Right atrium auricular region (tissue), 2 donors: ENCODE measurements at regions not wholly inside any gene's neighbourhood (a gene's known extent, or its start where the extent isn't known, plus 50 kb on each side); places are given as distances from the start of the nearest gene placed in this dataset.

Source experiments
- DNase-seq: peaks from one replicate; pipeline ENCODE4 v3.0.0-alpha.2; 2019; ENCODE audit warnings: low spot score
- H3K27ac ChIP-seq, 2 donors: fragments of 200-600 bp; sonication (generic); 1 replicate in 1 of 2; 2 replicates in 1 of 2; pipeline ENCODE4 v1.5.1; 2016 to 2019
- H3K27me3 ChIP-seq, 2 donors: fragments of 200-600 bp; sonication (generic); one replicate each; pipeline versions ENCODE4 v1.5.1 to v1.6.0; 2017 to 2019
- H3K36me3 ChIP-seq: fragments of 200-600 bp; sonication (generic); one replicate; pipeline ENCODE4 v1.5.1; 2016
- H3K4me1 ChIP-seq, 2 donors: fragments of 200-600 bp; sonication (generic); one replicate each; pipeline versions ENCODE4 v1.5.1 to v1.6.0; 2017 to 2019
- H3K4me3 ChIP-seq, 2 donors: fragments of 200-600 bp; sonication (generic); 1 replicate in 1 of 2; 2 replicates in 1 of 2; pipeline ENCODE4 v1.5.1; 2017 to 2019; ENCODE audit warnings: mild to moderate bottlenecking in 1 of 2, moderate library complexity in 1 of 2
- H3K9me3 ChIP-seq, 2 donors: fragments of 200-600 bp; sonication (generic); one replicate each; pipeline ENCODE4 v1.5.1; 2019
- CTCF ChIP-seq, 2 donors: fragments of 200-600 bp; sonication (generic); IDR thresholded peaks; one replicate each; pipeline ENCODE4 v1.5.1; 2019; ENCODE audit warnings: antibody characterized with exemption in 2 of 2

- H3K4me3 ChIP-seq: no peak overlapping the region
- no peak for TF ChIP-seq CTCF (IDR thresholded peaks at IDR 0.05)
Measured at GRCh38 chr12:128078301-128078971, 188.5 kb upstream of the TMEM132C start.

GRCh38 chr12:128079446-128079845 lies 187.5 kb upstream of the TMEM132C start:
- TF ChIP-seq CTCF (IDR thresholded peaks at IDR 0.05): no peak
- Histone ChIP-seq H3K4me1 (no peaks in the 10 kb centered on the region), H3K27ac (no peak overlapping the region), H3K9me3 (no peaks in the 10 kb centered on the region), H3K36me3 (no peaks in the 10 kb centered on the region), H3K4me3 (no peak overlapping the region), H3K27me3 (no peaks in the 10 kb centered on the region)
- no peak for DNase-seq

More at GRCh38 chr12:128078301-128078971, 188.5 kb upstream of the TMEM132C start:
- H3K9me3 ChIP-seq: no peaks in the 10 kb centered on the region
- H3K4me1 ChIP-seq: no peaks in the 10 kb centered on the region
- H3K36me3 ChIP-seq: no peaks in the 10 kb centered on the region
- no peaks in the 10 kb centered on the region for H3K27me3 ChIP-seq
- no peak for DNase-seq
- no peak overlapping the region for H3K27ac ChIP-seq

- no peak for TF ChIP-seq CTCF (IDR thresholded peaks at IDR 0.05)
- H3K36me3 ChIP-seq: no peaks in the 10 kb centered on the region
Measured at GRCh38 chr12:128083132-128083729, 183.7 kb upstream of the TMEM132C start.

GRCh38 chr12:128088926-128089325 lies 178.0 kb upstream of the TMEM132C start:
- Histone ChIP-seq H3K4me1 (no peaks in the 10 kb centered on the region), H3K9me3 (peaks cover 0 to 6% of the 10 kb centered on the region in 2 donors), H3K27ac (no peak overlapping the region), H3K27me3 (no peaks in the 10 kb centered on the region), H3K4me3 (no peak overlapping the region), H3K36me3 (no peaks in the 10 kb centered on the region)
- DNase-seq: no peak
- TF ChIP-seq CTCF (IDR thresholded peaks at IDR 0.05): no peak

More at GRCh38 chr12:128083132-128083729, 183.7 kb upstream of the TMEM132C start:
- DNase-seq: no peak
- no peak overlapping the region for H3K27ac ChIP-seq
- H3K4me1 ChIP-seq: no peaks in the 10 kb centered on the region
- no peaks in the 10 kb centered on the region for H3K27me3 ChIP-seq
- H3K9me3 ChIP-seq: no peaks in the 10 kb centered on the region
- no peak overlapping the region for H3K4me3 ChIP-seq

GRCh38 chr12:128089961-128090360 lies 177.0 kb upstream of the TMEM132C start:
- no peak for DNase-seq
- no peak for TF ChIP-seq CTCF (IDR thresholded peaks at IDR 0.05)
- Histone ChIP-seq H3K27ac (no peak overlapping the region), H3K27me3 (no peaks in the 10 kb centered on the region), H3K4me3 (no peak overlapping the region), H3K9me3 (peaks cover 0 to 6% of the 10 kb centered on the region in 2 donors), H3K4me1 (no peaks in the 10 kb centered on the region), H3K36me3 (no peaks in the 10 kb centered on the region)
